Natural killer cell (primary cell): ENCODE measurements at regions not wholly inside any gene's neighbourhood (a gene's known extent, or its start where the extent isn't known, plus 50 kb on each side); places are given as distances from the start of the nearest gene placed in this dataset.

Experiments used
- ATAC-seq, 3 donors: fragments of 150-1000 bp in 2 of 3; fragments of 200-7000 bp in 1 of 3; cut with Tn5 transposase; 1 replicate in 1 of 3; 2 replicates in 2 of 3; pipeline ENCODE4 v1.10.0; 2021; ENCODE audit warnings: mild to moderate bottlenecking in 2 of 3, moderate library complexity in 2 of 3
- DNase-seq, 2 donors: peaks; one replicate each; pipeline versions ENCODE4 v3.0.0 to v3.0.0-alpha.2; 2013 to 2021; ENCODE audit warnings: mixed read lengths in 1 of 2
- H3K27ac ChIP-seq: one replicate; pipeline ENCODE4 v1.5.1; 2013; ENCODE audit warnings: mild to moderate bottlenecking, low read length
- H3K27me3 ChIP-seq: one replicate; pipeline ENCODE4 v1.6.1; 2013; ENCODE audit warnings: low read length; ENCODE audit not compliant: control insufficient read depth, insufficient read depth
- H3K36me3 ChIP-seq: one replicate; pipeline ENCODE4 v1.6.1; 2013; ENCODE audit warnings: low read length; ENCODE audit not compliant: control insufficient read depth, insufficient read depth
- H3K4me1 ChIP-seq: one replicate; pipeline ENCODE4 v1.6.1; 2013; ENCODE audit warnings: low read length; ENCODE audit not compliant: control insufficient read depth, insufficient read depth
- H3K4me3 ChIP-seq: one replicate; pipeline ENCODE4 v1.5.1; 2013; ENCODE audit warnings: low read length
- H3K9me3 ChIP-seq: one replicate; pipeline ENCODE4 v1.6.1; 2013; ENCODE audit warnings: low read length; ENCODE audit not compliant: control insufficient read depth, insufficient read depth
- H3K27ac Mint-ChIP-seq, 2 donors: one replicate each; pipeline ENCODE4 v1.8.0; 2022; ENCODE audit warnings: mild to moderate bottlenecking in 2 of 2, mixed read lengths in 2 of 2, moderate library complexity in 1 of 2
- H3K27me3 Mint-ChIP-seq, 2 donors: one replicate each; pipeline ENCODE4 v1.8.0; 2022; ENCODE audit warnings: low read depth in 2 of 2, mixed read lengths in 2 of 2
- H3K36me3 Mint-ChIP-seq: one replicate; pipeline ENCODE4 v1.8.0; 2022; ENCODE audit warnings: mixed read lengths
- H3K4me1 Mint-ChIP-seq, 2 donors: one replicate each; pipeline ENCODE4 v1.8.0; 2022; ENCODE audit warnings: mixed read lengths in 2 of 2
- H3K4me3 Mint-ChIP-seq: one replicate; pipeline ENCODE4 v1.8.0; 2022; ENCODE audit warnings: mild to moderate bottlenecking, moderate library complexity, mixed read lengths
- H3K9me3 Mint-ChIP-seq, 2 donors: one replicate each; pipeline ENCODE4 v1.8.0; 2022; ENCODE audit warnings: mixed read lengths in 2 of 2
- WGBS: methylation state at CpG from one replicate; pipeline ENCODE4 v1.1.7; 2013; ENCODE audit warnings: missing lambda C conversion rate; ENCODE audit not compliant: insufficient coverage; 5-methylcytosine and 5-hydroxymethylcytosine counted together
- intact Hi-C: fragments of 100-400 bp; cut with micrococcal nuclease; formaldehyde crosslinking; loops from one replicate; pipeline ENCODE4 v1.14.2; 2022
- TF ChIP-seq, protein P1 (sequence below): fragments of 200-600 bp; IDR thresholded peaks from one replicate; pipeline ENCODE4 v1.8.0; 2022; ENCODE audit warnings: antibody characterized with exemption

DNA sequence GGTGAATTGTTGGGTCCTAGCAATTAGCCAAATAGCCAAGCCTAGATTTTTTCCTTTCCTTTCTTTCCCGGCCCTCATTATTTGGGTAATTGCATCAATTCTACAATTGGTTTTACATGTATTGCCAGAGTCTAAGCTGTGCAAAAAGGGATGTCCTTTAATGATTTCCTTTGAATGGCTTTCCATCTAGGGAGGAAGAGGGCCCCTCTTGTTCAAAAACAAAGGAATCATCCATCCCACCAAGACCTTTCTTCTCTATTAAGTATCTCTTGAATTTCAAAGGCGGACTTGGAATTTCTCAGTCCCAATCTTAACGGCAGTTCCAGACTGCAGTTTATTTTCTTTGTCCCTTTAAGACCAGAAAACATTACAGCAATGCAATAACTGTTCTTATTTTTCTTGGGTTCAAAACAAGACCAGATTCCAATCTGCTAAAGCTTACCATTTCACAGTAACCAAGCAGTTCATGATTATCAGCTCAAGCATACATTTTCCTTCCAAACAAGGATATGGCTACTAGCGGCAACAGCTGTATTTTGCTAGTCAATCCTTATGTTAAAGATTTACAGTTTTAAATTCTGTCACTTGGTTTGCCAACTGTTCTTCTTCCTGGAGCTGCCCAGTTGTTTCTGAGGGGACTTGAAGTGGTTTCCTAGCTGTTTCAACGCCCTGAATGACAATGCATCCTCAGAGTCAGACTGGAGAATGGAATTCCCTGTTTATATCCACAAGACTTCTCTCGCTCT lies 91.4 kb upstream of the LRIG1 start:
- H3K9me3 Mint-ChIP-seq = no peaks in the 10 kb centered on the region

DNA sequence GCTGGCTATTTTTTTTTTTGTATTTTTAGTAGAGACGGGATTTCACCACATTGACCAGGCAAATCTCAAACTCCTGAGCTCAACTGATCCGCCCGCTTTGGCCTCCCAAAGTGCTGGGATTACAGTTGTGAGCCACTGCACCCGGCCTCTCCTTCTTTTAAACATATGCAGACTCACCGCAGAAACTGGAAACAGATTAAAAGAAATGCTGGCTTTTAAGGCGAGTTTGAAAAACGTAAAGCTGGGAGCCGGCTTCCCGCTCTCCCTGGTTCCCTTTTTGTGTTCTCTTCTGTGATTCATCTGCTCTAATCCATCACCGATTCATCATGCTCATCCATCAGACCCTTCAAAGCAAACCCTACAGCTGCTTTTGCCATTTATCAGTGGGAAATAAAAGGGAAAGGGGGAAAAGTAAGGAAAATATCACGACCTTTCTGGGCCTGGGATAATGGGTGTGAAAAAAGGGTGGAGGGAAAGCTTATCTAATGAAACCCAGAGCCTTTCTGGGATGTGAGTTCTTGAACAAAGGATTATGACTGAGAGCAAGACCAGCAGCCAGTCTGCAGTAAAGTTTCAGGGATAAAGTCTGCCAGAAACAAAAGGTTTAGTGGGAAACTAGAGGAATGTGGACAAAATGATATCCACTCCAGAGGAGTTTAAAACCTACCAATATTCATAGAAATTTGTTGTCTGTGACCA lies 92.3 kb upstream of the LRIG1 start:
- Histone ChIP-seq H3K9me3 (no peaks in the 10 kb centered on the region), H3K27ac (no peak overlapping the region), H3K4me3 (no peak overlapping the region), H3K27me3 (peaks cover 32% of the 10 kb centered on the region), H3K4me1 (no peaks in the 10 kb centered on the region), H3K36me3 (no peaks in the 10 kb centered on the region)
- peaks cover 37 to 75% of the 10 kb centered on the region in 2 donors for H3K27me3 Mint-ChIP-seq
- H3K27ac Mint-ChIP-seq = no peak overlapping the region
- TF ChIP-seq, protein P1, sequence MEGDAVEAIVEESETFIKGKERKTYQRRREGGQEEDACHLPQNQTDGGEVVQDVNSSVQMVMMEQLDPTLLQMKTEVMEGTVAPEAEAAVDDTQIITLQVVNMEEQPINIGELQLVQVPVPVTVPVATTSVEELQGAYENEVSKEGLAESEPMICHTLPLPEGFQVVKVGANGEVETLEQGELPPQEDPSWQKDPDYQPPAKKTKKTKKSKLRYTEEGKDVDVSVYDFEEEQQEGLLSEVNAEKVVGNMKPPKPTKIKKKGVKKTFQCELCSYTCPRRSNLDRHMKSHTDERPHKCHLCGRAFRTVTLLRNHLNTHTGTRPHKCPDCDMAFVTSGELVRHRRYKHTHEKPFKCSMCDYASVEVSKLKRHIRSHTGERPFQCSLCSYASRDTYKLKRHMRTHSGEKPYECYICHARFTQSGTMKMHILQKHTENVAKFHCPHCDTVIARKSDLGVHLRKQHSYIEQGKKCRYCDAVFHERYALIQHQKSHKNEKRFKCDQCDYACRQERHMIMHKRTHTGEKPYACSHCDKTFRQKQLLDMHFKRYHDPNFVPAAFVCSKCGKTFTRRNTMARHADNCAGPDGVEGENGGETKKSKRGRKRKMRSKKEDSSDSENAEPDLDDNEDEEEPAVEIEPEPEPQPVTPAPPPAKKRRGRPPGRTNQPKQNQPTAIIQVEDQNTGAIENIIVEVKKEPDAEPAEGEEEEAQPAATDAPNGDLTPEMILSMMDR = no peak
- H3K4me3 Mint-ChIP-seq = no peak overlapping the region
- intact Hi-C loops = no loop called here
- H3K36me3 Mint-ChIP-seq = no peaks in the 10 kb centered on the region
- WGBS = 84% methylated on average over 11 of the region's 11 CpGs
- DNase-seq = no peak
- ATAC-seq = no peak
- no peaks in the 10 kb centered on the region for H3K4me1 Mint-ChIP-seq
- H3K9me3 Mint-ChIP-seq = no peaks in the 10 kb centered on the region

More for the DNA sequence above, 91.4 kb upstream of the LRIG1 start:
- no peak overlapping the region for H3K27ac Mint-ChIP-seq
- H3K36me3 Mint-ChIP-seq = no peaks in the 10 kb centered on the region
- peaks cover 39 to 74% of the 10 kb centered on the region in 2 donors for H3K27me3 Mint-ChIP-seq
- intact Hi-C loops = no loop called here
- H3K27me3 ChIP-seq = peaks cover 40% of the 10 kb centered on the region
- TF ChIP-seq, protein P1 = no peak
- no peak overlapping the region for H3K4me3 ChIP-seq
- 85% methylated on average over 5 of the region's 6 CpGs for WGBS
- H3K36me3 ChIP-seq = no peaks in the 10 kb centered on the region
- H3K27ac ChIP-seq = no peak overlapping the region
- H3K4me3 Mint-ChIP-seq = no peak overlapping the region
- H3K9me3 ChIP-seq = no peaks in the 10 kb centered on the region
- H3K4me1 ChIP-seq = no peaks in the 10 kb centered on the region
- DNase-seq (no peak), ATAC-seq (no peak)
- H3K4me1 Mint-ChIP-seq = no peaks in the 10 kb centered on the region

DNA sequence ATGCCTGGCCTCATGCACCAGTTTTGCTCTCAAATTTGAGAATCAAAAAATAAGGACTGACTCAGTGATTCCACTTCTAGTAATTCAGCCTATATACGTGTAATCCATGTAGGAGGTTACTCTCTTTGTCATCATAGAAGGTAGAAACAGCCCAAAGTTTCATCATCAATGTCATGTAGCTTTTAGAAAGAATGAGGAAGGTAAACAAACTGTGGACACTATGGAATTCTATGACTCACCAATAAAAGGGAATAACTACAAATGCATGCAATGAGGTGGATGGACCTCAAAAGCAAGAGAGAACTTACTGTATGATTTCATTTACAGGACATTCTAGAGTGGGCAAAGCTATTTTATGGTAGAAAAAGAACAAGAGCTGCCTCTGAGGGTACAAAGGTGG lies 93.2 kb upstream of the LRIG1 start:
- Mint-ChIP-seq H3K36me3 (no peaks in the 10 kb centered on the region), H3K27me3 (peaks cover 33 to 74% of the 10 kb centered on the region in 2 donors), H3K9me3 (no peaks in the 10 kb centered on the region), H3K4me3 (no peak overlapping the region), H3K27ac (no peak overlapping the region), H3K4me1 (no peaks in the 10 kb centered on the region)
- no peak overlapping the region for H3K27ac ChIP-seq
- TF ChIP-seq, protein P1 = no peak
- ATAC-seq (no peak), DNase-seq (no peak)
- no peaks in the 10 kb centered on the region for H3K9me3 ChIP-seq
- H3K4me1 ChIP-seq = no peaks in the 10 kb centered on the region
- intact Hi-C loops = no loop called here
- H3K4me3 ChIP-seq = no peak overlapping the region
- peaks cover 27% of the 10 kb centered on the region for H3K27me3 ChIP-seq
- no CpG with 5 or more reads among the region's 1 CpG for WGBS
- no peaks in the 10 kb centered on the region for H3K36me3 ChIP-seq
